ENCODE measurements at regions not wholly inside any gene's neighbourhood (a gene's known extent, or its start where the extent isn't known, plus 50 kb on each side); places are given as distances from the start of the nearest gene placed in this dataset.

DNA sequence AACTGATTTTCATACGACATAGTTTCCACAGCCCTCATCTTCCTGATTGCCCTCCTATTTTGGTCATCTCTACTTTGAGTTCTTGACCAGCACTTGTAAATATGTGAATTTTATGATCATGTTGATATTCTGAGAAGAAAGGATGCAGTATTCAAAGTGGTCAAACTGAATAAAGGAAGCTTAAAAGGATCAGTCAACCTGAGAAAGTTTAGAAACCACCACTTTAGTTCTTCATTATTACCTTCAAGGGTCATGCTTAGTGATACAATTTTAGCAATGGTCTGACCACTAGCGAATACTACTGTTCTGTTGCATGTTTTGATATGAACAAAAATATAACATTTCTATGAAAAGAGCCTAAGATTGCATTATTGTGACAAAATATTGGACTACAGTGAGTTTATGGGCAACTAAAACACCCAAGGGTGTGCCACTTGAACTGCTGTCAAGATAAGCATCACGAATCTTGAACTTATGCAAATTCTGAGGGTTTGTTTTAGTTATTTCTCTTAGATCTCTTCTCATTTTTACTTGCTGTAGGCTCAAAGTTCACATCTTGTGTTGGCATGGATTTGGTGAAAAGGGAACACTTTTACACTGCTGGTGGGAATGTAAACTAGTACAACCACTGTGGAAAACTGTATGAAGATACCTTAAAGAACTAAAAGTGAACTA is 247.7 kb downstream of the IPMK start:
- Mint-ChIP-seq H3K4me1 (ENCODE audit: low read depth) (no peaks in the 10 kb centered on the region), H3K36me3 (ENCODE audit: low read depth) (no peaks in the 10 kb centered on the region), H3K4me3 (no peak overlapping the region), H3K9me3 (peaks cover 3% of the 10 kb centered on the region), H3K27me3 (ENCODE audit: insufficient read depth) (no peaks in the 10 kb centered on the region), H3K27ac (no peak overlapping the region)
- intact Hi-C loops (cut with micrococcal nuclease) = no loop called here
- DNase-seq (ENCODE audit: low spot score) = no peak

GRCh38 chr10:58017719-58018367 is 249.9 kb downstream of the IPMK start:
- DNase-seq (ENCODE audit: low spot score) = no peak
- Mint-ChIP-seq H3K9me3 (peaks cover 3% of the 10 kb centered on the region), H3K27ac (no peak overlapping the region), H3K36me3 (ENCODE audit: low read depth) (no peaks in the 10 kb centered on the region), H3K4me1 (ENCODE audit: low read depth) (no peaks in the 10 kb centered on the region), H3K27me3 (ENCODE audit: insufficient read depth) (no peaks in the 10 kb centered on the region), H3K4me3 (no peak overlapping the region)
- intact Hi-C loops (cut with micrococcal nuclease) = no loop called here

GRCh38 chr10:58016614-58017013 is 251.1 kb downstream of the IPMK start:
- intact Hi-C loops (cut with micrococcal nuclease) = no loop called here
- no peaks in the 10 kb centered on the region for H3K9me3 Mint-ChIP-seq
- no peak for DNase-seq (ENCODE audit: low spot score)
- H3K4me1 Mint-ChIP-seq (ENCODE audit: low read depth) = no peaks in the 10 kb centered on the region
- H3K36me3 Mint-ChIP-seq (ENCODE audit: low read depth) = no peaks in the 10 kb centered on the region
- H3K27me3 Mint-ChIP-seq (ENCODE audit: insufficient read depth) = no peaks in the 10 kb centered on the region
- H3K4me3 Mint-ChIP-seq = no peak overlapping the region
- H3K27ac Mint-ChIP-seq = no peak overlapping the region

DNA sequence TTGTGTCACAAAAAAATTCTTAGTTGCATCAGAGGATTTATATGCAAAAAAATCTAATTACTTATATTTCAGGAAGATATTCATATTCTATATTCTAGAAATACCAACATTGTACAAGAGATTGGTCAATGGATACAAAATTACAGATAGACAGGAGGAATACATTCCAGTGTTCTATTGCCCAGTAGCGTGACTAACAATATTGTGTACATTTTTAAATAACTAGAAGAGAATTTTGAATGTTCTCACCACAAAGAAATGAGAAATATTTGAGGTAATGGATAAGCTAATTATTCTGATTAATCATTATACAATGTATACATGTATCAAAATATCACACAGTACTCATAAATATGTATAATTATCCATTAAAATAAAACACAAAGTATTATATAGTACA is 253.3 kb downstream of the IPMK start:
- H3K4me1 Mint-ChIP-seq (ENCODE audit: low read depth) = no peaks in the 10 kb centered on the region
- intact Hi-C loops (cut with micrococcal nuclease) = no loop called here
- no peaks in the 10 kb centered on the region for H3K9me3 Mint-ChIP-seq
- no peak for DNase-seq (ENCODE audit: low spot score)
- no peaks in the 10 kb centered on the region for H3K36me3 Mint-ChIP-seq (ENCODE audit: low read depth)
- no peak overlapping the region for H3K27ac Mint-ChIP-seq
- no peak overlapping the region for H3K4me3 Mint-ChIP-seq
- H3K27me3 Mint-ChIP-seq (ENCODE audit: insufficient read depth) = no peaks in the 10 kb centered on the region

GRCh38 chr10:58013406-58013805 is 254.3 kb downstream of the IPMK start:
- Mint-ChIP-seq H3K27me3 (ENCODE audit: insufficient read depth) (no peaks in the 10 kb centered on the region), H3K27ac (no peak overlapping the region), H3K4me1 (ENCODE audit: low read depth) (no peaks in the 10 kb centered on the region), H3K9me3 (no peaks in the 10 kb centered on the region), H3K36me3 (ENCODE audit: low read depth) (no peaks in the 10 kb centered on the region), H3K4me3 (no peak overlapping the region)
- intact Hi-C loops (cut with micrococcal nuclease) = no loop called here
- no peak for DNase-seq (ENCODE audit: low spot score)

DNA sequence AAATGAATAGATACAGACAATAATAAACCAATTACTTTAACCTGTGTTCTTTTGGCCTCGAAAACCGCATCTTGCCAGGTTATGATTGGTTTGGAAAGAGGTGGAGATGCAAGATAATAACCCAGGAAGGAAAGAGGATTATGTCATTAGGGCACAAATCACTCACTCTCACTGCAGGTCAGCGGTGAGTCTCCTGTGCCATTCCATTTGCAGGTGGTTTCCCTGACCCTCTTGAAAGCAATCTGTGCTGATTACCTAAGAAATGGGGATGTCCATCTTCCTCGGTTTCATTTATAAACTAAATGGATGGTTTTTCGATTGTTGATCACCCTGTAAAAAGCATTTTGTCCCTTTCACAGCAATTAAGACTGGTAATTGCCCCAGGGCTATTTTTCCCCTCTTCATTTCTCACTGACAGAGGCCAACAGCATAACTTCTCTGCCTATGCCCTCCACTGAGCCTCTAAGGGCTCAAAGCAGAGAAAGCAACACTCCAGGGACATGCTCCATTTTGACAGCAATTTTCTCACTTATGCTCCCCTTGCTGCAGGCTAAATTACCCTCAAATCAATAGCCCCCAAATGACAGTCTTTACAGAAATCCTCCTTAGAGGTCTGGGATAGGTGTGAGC is 257.5 kb downstream of the IPMK start:
- H3K27me3 Mint-ChIP-seq (ENCODE audit: insufficient read depth) = no peaks in the 10 kb centered on the region
- intact Hi-C loops (cut with micrococcal nuclease) = no loop called here
- no peak overlapping the region for H3K4me3 Mint-ChIP-seq
- no peaks in the 10 kb centered on the region for H3K36me3 Mint-ChIP-seq (ENCODE audit: low read depth)
- no peak for DNase-seq (ENCODE audit: low spot score)
- H3K27ac Mint-ChIP-seq = no peak overlapping the region
- no peaks in the 10 kb centered on the region for H3K4me1 Mint-ChIP-seq (ENCODE audit: low read depth)
- H3K9me3 Mint-ChIP-seq = no peaks in the 10 kb centered on the region

- Mint-ChIP-seq H3K4me1 (ENCODE audit: low read depth) (no peaks in the 10 kb centered on the region), H3K4me3 (no peak overlapping the region), H3K27me3 (ENCODE audit: insufficient read depth) (no peaks in the 10 kb centered on the region), H3K27ac (no peak overlapping the region), H3K36me3 (ENCODE audit: low read depth) (no peaks in the 10 kb centered on the region), H3K9me3 (no peaks in the 10 kb centered on the region)
- intact Hi-C loops (cut with micrococcal nuclease) = no loop called here
- DNase-seq (ENCODE audit: low spot score) = no peak
These were observed 263.7 kb downstream of the IPMK start for GRCh38 chr10:58003945-58004344.

DNA sequence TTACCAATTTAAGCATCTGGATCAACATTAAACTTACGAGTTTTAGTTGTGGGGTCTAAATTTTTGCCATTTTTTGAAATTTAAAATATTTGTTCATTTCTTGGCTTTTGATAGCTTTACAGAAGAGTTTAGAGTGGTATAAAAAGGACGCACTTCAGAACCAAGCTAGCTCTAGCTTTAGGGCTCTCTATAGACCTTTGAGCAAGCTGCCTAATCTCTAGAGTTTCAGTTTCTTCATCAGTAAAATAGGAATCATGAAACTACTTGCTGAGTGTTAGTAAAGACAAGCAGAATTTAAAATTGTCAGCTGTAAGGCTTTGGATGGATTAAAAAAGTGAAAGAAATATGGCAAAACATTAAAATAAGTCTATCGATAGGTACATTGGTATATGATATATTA is 266.5 kb downstream of the IPMK start:
- H3K4me1 Mint-ChIP-seq (ENCODE audit: low read depth) = no peaks in the 10 kb centered on the region
- H3K36me3 Mint-ChIP-seq (ENCODE audit: low read depth) = no peaks in the 10 kb centered on the region
- no peaks in the 10 kb centered on the region for H3K9me3 Mint-ChIP-seq
- no peaks in the 10 kb centered on the region for H3K27me3 Mint-ChIP-seq (ENCODE audit: insufficient read depth)
- H3K27ac Mint-ChIP-seq = no peak overlapping the region
- no peak overlapping the region for H3K4me3 Mint-ChIP-seq
- DNase-seq (ENCODE audit: low spot score) = no peak
- intact Hi-C loops (cut with micrococcal nuclease) = no loop called here

- Mint-ChIP-seq H3K27me3 (ENCODE audit: insufficient read depth) (no peaks in the 10 kb centered on the region), H3K27ac (no peak overlapping the region), H3K4me1 (ENCODE audit: low read depth) (no peaks in the 10 kb centered on the region), H3K36me3 (ENCODE audit: low read depth) (no peaks in the 10 kb centered on the region), H3K9me3 (no peaks in the 10 kb centered on the region), H3K4me3 (no peak overlapping the region)
- intact Hi-C loops (cut with micrococcal nuclease) = no loop called here
- no peak for DNase-seq (ENCODE audit: low spot score)
These were observed 271.2 kb downstream of the IPMK start for GRCh38 chr10:57996536-57996935.

GRCh38 chr10:57993302-57993701 is 274.4 kb downstream of the IPMK start:
- Mint-ChIP-seq H3K36me3 (ENCODE audit: low read depth) (no peaks in the 10 kb centered on the region), H3K27me3 (ENCODE audit: insufficient read depth) (no peaks in the 10 kb centered on the region), H3K4me3 (no peak overlapping the region), H3K27ac (no peak overlapping the region), H3K9me3 (no peaks in the 10 kb centered on the region), H3K4me1 (ENCODE audit: low read depth) (no peaks in the 10 kb centered on the region)
- DNase-seq (ENCODE audit: low spot score) = no peak
- intact Hi-C loops (cut with micrococcal nuclease) = no loop called here

- no peaks in the 10 kb centered on the region for H3K27me3 Mint-ChIP-seq (ENCODE audit: insufficient read depth)
- H3K9me3 Mint-ChIP-seq = no peaks in the 10 kb centered on the region
- intact Hi-C loops (cut with micrococcal nuclease) = no loop called here
- no peaks in the 10 kb centered on the region for H3K36me3 Mint-ChIP-seq (ENCODE audit: low read depth)
- no peak overlapping the region for H3K27ac Mint-ChIP-seq
- DNase-seq (ENCODE audit: low spot score) = no peak
- no peaks in the 10 kb centered on the region for H3K4me1 Mint-ChIP-seq (ENCODE audit: low read depth)
- no peak overlapping the region for H3K4me3 Mint-ChIP-seq
These were observed 275.2 kb downstream of the IPMK start for GRCh38 chr10:57992321-57993077.

DNA sequence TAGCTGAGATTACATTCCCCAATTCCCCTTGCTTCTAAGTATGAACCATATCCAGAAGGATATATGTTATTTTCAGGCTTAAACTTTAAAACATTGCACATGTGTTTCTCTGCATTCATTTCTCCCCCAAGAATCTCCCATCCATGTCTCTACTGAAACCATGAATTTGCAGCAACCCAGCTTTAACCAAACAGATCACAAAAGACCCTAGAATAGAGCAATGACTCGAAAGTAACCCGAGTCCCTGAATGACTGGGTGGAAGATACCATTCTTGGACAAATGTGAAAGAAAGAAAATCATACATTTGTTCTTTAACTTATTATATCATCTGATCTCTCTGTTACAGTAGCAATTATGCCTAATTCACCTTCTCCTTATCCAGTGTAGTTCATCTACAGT is 278.7 kb downstream of the IPMK start:
- Mint-ChIP-seq H3K4me3 (no peak overlapping the region), H3K27me3 (ENCODE audit: insufficient read depth) (no peaks in the 10 kb centered on the region), H3K9me3 (no peaks in the 10 kb centered on the region), H3K36me3 (ENCODE audit: low read depth) (no peaks in the 10 kb centered on the region), H3K4me1 (ENCODE audit: low read depth) (no peaks in the 10 kb centered on the region), H3K27ac (no peak overlapping the region)
- no peak for DNase-seq (ENCODE audit: low spot score)
- intact Hi-C loops (cut with micrococcal nuclease) = no loop called here

GRCh38 chr10:57987055-57987721 is 280.5 kb downstream of the IPMK start:
- Mint-ChIP-seq H3K9me3 (no peaks in the 10 kb centered on the region), H3K4me1 (ENCODE audit: low read depth) (no peaks in the 10 kb centered on the region)
- intact Hi-C loops (cut with micrococcal nuclease) = no loop called here

More at GRCh38 chr10:57987055-57987721, 280.5 kb downstream of the IPMK start:
- no peaks in the 10 kb centered on the region for H3K36me3 Mint-ChIP-seq (ENCODE audit: low read depth)
- H3K4me3 Mint-ChIP-seq = no peak overlapping the region
- H3K27ac Mint-ChIP-seq = no peak overlapping the region
- DNase-seq (ENCODE audit: low spot score) = no peak
- H3K27me3 Mint-ChIP-seq (ENCODE audit: insufficient read depth) = no peaks in the 10 kb centered on the region
